Transverse colon (tissue), 4 donors: ENCODE measurements at regions not wholly inside any gene's neighbourhood (a gene's known extent, or its start where the extent isn't known, plus 50 kb on each side); places are given as distances from the start of the nearest gene placed in this dataset.

Source experiments
- DNase-seq: peaks from one replicate; pipeline ENCODE4 v3.0.0-alpha.2; 2019
- H3K27ac ChIP-seq, 4 donors: fragments of 200-600 bp; sonication (generic); 2 replicates each; pipeline ENCODE4 v1.5.1; 2016 to 2018; ENCODE audit warnings: inconsistent platforms in 4 of 4
- H3K27me3 ChIP-seq: fragments of 200-600 bp; sonication (generic); 2 replicates; pipeline ENCODE4 v1.5.1; 2017; ENCODE audit warnings: inconsistent platforms
- H3K36me3 ChIP-seq, 4 donors: fragments of 200-600 bp; sonication (generic); 2 replicates each; pipeline ENCODE4 v1.5.1; 2017 to 2019; ENCODE audit warnings: inconsistent platforms in 4 of 4
- H3K4me1 ChIP-seq, 4 donors: fragments of 200-600 bp; sonication (generic); 2 replicates each; pipeline ENCODE4 v1.5.1; 2017 to 2020; ENCODE audit warnings: inconsistent platforms in 4 of 4
- H3K4me3 ChIP-seq, 4 donors: fragments of 200-600 bp; sonication (generic); 1 replicate in 1 of 4; 2 replicates in 3 of 4; pipeline versions ENCODE4 v1.5.1 to v1.6.1; 2017 to 2019; ENCODE audit warnings: inconsistent platforms in 4 of 4
- H3K9me3 ChIP-seq, 2 donors: fragments of 200-600 bp; sonication (generic); 2 replicates each; pipeline ENCODE4 v1.5.1; 2017 to 2019; ENCODE audit warnings: inconsistent platforms in 2 of 2
- EP300 ChIP-seq: sonication (generic); formaldehyde crosslinking; IDR thresholded peaks from one replicate; pipeline ENCODE4 v1.6.1; 2017; ENCODE audit warnings: antibody characterized with exemption, low read depth
- POLR2A ChIP-seq: fragments of 450-650 bp; IDR thresholded peaks from one replicate; pipeline ENCODE4 v1.6.1; 2016; ENCODE audit warnings: antibody characterized with exemption, mild to moderate bottlenecking, moderate library complexity
- POLR2AphosphoS5 ChIP-seq, 3 donors: sonication (generic); formaldehyde crosslinking; IDR thresholded peaks; one replicate each; pipeline ENCODE4 v1.6.1; 2016; ENCODE audit warnings: antibody characterized with exemption in 3 of 3
- WGBS, 2 donors: methylation state at CpG; one replicate each; pipeline ENCODE4 v1.1.5; 2018; ENCODE audit warnings: low coverage in 1 of 2; 5-methylcytosine and 5-hydroxymethylcytosine counted together
- in situ Hi-C, 4 donors: fragments of 200-750 bp; cut with MboI; loops; one replicate each; pipeline versions ENCODE4 v1.15.0 to v1.15.1; 2017; ENCODE audit warnings: low sequenced_read_pairs in 3 of 4, low pct_ligation_motif_present in 1 of 4, low pct_unique_long_range_greater_than_20kb in 1 of 4
- intact Hi-C: fragments of 100-400 bp; cut with DNase I; formaldehyde crosslinking; loops from one replicate; pipeline ENCODE4 v1.15.1; 2023; ENCODE audit warnings: low total_unique reads
- TF ChIP-seq, protein P1 (sequence below), 5 experiments: fragments of 200-600 bp in 3 of 5; fragments of 450-650 bp in 2 of 5; sonication (generic) in 3 of 5; IDR thresholded peaks; 1 replicate in 2 of 5; 2 replicates in 3 of 5; pipeline ENCODE4 v1.5.1; 2016 to 2017; ENCODE audit warnings: antibody characterized with exemption in 5 of 5, inconsistent platforms in 3 of 5, mild to moderate bottlenecking in 2 of 5, moderate library complexity in 1 of 5

DNA sequence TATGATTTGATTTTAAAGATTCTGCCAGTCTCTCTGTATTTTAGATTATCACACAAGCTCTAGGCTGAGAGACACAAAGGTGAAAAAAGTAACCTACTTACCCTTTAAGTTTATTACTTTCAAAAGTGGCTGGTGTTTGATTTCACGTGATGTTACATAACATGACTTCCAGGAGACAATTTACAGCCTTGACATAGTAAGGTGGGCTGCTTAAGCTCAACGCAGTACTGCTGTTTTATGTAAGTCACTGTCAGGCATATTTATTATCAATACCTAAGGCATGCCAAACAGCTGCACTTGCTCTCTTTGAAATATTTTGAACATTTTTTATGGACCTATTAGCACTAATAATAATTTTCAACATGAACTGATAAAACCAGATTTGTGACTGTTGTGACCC is 451.5 kb upstream of the FAM241A start:
- H3K27me3 ChIP-seq: no peaks in the 10 kb centered on the region
- no peaks in the 10 kb centered on the region for H3K36me3 ChIP-seq
- intact Hi-C loops: no loop called here
- H3K9me3 ChIP-seq: no peaks in the 10 kb centered on the region
- no peak overlapping the region for H3K27ac ChIP-seq
- TF ChIP-seq POLR2A (no peak), POLR2AphosphoS5 (IDR thresholded peaks at IDR 0.05) (peak; percentile 25 to 89 (median 76))
- H3K4me3 ChIP-seq: no peak overlapping the region
- DNase-seq: no peak
- in situ Hi-C loops: loop anchor here in 1 of 4 donors (25.0 kb wide), 1 partner anchor 94 kb away; no protein-coding TSS in a partner anchor
- WGBS, 2 donors: 28 to 45% methylated on average over 2 of the region's 2 CpGs
- H3K4me1 ChIP-seq: peaks cover 0 to 6% (median 0%) of the 10 kb centered on the region in 4 donors

DNA sequence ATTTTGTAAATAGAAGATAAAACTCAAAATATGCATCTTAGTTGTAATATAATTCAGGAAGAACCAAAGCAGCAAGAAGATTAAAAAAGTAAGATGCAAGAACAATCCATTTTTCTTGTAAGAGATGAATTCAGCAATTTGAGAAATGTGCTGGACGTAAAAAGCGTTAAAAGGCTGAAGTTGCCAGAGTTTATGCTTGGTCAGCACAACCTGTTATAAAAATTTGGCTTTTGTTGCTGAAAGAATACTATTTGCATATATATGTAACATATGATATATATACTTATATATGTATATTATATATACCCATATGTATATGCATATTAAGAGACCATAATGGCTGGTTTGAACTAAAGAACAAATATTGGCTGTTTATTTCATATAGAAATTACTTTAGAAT is 449.6 kb upstream of the FAM241A start:
- no peak overlapping the region for H3K27ac ChIP-seq
- DNase-seq: no peak
- no peaks in the 10 kb centered on the region for H3K9me3 ChIP-seq
- 86 to 94% methylated on average over 2 of the region's 2 CpGs for WGBS, 2 donors
- TF ChIP-seq POLR2A (no peak), EP300 (no peak)
- TF ChIP-seq, protein P1, sequence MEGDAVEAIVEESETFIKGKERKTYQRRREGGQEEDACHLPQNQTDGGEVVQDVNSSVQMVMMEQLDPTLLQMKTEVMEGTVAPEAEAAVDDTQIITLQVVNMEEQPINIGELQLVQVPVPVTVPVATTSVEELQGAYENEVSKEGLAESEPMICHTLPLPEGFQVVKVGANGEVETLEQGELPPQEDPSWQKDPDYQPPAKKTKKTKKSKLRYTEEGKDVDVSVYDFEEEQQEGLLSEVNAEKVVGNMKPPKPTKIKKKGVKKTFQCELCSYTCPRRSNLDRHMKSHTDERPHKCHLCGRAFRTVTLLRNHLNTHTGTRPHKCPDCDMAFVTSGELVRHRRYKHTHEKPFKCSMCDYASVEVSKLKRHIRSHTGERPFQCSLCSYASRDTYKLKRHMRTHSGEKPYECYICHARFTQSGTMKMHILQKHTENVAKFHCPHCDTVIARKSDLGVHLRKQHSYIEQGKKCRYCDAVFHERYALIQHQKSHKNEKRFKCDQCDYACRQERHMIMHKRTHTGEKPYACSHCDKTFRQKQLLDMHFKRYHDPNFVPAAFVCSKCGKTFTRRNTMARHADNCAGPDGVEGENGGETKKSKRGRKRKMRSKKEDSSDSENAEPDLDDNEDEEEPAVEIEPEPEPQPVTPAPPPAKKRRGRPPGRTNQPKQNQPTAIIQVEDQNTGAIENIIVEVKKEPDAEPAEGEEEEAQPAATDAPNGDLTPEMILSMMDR (IDR thresholded peaks at IDR 0.05): no peak
- no peak overlapping the region for H3K4me3 ChIP-seq
- no peaks in the 10 kb centered on the region for H3K27me3 ChIP-seq
- no peaks in the 10 kb centered on the region for H3K36me3 ChIP-seq
- intact Hi-C loops (no loop called here), in situ Hi-C loops (loop anchor here in 1 of 4 donors (25.0 kb wide), 1 partner anchor 92 kb away; no protein-coding TSS in a partner anchor)
- H3K4me1 ChIP-seq: no peaks in the 10 kb centered on the region

DNA sequence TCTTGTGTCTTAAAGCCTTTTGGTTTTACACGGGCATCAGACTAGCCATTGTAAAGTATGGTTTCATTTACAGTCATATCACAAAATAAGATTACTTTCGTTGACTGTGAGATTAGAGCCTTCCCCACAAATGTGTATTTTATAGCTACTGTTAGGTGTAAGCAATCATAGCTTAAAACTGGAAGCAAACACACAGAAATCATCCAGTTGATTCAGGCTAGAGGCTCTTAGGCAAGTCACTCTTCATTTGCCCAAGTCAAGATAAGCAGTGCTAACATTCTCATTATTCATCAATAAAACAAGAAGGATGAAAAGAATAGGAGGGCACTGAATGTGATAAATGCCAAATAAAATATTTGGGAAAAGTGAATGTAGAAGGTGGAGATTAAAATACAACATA is 448.7 kb upstream of the FAM241A start:
- in situ Hi-C loops (loop anchor here in 1 of 4 donors (25.0 kb wide), 1 partner anchor 91 kb away; no protein-coding TSS in a partner anchor), intact Hi-C loops (no loop called here)
- Histone ChIP-seq H3K27ac (no peak overlapping the region), H3K27me3 (no peaks in the 10 kb centered on the region), H3K4me1 (no peaks in the 10 kb centered on the region), H3K9me3 (no peaks in the 10 kb centered on the region), H3K4me3 (no peak overlapping the region), H3K36me3 (no peaks in the 10 kb centered on the region)
- 0 to 23% methylated on average over 2 of the region's 2 CpGs for WGBS, 2 donors
- no peak for DNase-seq
- TF ChIP-seq POLR2AphosphoS5 (IDR thresholded peaks at IDR 0.05) (no peak), EP300 (no peak), POLR2A (no peak)
- TF ChIP-seq, protein P1 (IDR thresholded peaks at IDR 0.05): no peak

DNA sequence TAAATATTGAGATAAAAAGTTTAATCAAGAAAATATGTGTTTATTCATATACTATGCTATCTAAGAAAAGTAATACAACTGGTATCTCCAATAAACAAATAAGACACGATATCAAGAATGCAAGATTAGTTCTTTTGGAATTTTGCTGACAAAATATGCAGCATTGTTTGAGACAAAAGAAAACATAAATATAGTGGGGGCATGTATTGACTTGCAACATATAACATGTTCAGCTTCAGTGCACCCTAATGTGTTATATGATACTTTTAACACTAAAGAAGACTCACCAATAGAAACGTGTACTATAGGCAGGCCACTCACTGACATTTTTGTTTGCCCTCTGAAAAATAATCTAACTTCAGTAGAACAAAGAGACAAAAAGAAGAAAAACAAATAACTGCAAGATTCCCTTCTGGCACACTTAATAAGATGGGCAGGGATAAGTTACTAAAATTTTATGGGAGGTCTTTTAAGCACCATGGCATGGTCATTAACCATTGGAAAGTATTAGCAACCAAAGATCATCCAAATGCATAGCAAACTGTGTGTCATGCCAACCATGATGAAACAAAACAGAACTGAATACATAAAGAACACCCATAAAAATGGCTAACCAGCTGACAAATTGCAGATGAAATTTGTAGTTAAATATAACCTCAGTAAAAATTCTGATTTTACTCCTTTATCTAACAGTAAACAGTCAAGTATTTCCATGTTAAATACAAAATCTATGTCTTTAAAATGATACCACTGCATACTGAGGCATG is 447.9 kb upstream of the FAM241A start:
- H3K4me1 ChIP-seq: no peaks in the 10 kb centered on the region
- in situ Hi-C loops: loop anchor here in 1 of 4 donors (25.0 kb wide), 1 partner anchor 90 kb away; no protein-coding TSS in a partner anchor
- no peak for DNase-seq
- TF ChIP-seq EP300: no peak
- TF ChIP-seq, protein P1 (IDR thresholded peaks at IDR 0.05): no peak
- intact Hi-C loops: no loop called here
- H3K9me3 ChIP-seq: no peaks in the 10 kb centered on the region
- H3K27me3 ChIP-seq: no peaks in the 10 kb centered on the region
- no peaks in the 10 kb centered on the region for H3K36me3 ChIP-seq
- 40 to 55% methylated on average over 2 of the region's 2 CpGs for WGBS, 2 donors
- H3K27ac ChIP-seq: peak overlapping the region in 1 of 4 donors; percentile 9
- H3K4me3 ChIP-seq: no peak overlapping the region

DNA sequence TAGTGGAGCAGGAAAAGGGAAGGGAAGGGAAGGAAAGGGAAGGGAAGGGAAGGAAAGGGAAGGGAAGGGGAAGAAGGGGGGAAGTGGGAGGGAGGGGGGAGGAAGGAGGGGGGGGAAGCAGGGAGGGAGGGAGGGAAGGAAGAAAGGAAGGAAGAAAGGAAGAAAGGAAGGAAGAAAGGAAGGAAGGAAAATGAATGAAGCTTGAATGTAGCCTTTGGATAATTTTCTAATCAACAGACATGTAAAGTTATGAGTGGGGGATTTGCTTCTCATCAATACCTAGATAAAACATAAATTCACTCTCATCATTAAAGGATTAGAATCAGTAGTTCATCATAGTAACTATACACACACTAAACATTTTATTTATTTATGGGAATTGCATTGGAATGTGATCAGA is 446.9 kb upstream of the FAM241A start:
- TF ChIP-seq POLR2AphosphoS5 (IDR thresholded peaks at IDR 0.05) (no peak), EP300 (no peak), POLR2A (no peak)
- TF ChIP-seq, protein P1 (IDR thresholded peaks at IDR 0.05): no peak
- no peak overlapping the region for H3K27ac ChIP-seq
- H3K27me3 ChIP-seq: no peaks in the 10 kb centered on the region
- H3K4me1 ChIP-seq: no peaks in the 10 kb centered on the region
- no peaks in the 10 kb centered on the region for H3K36me3 ChIP-seq
- DNase-seq: no peak
- no peaks in the 10 kb centered on the region for H3K9me3 ChIP-seq
- H3K4me3 ChIP-seq: no peak overlapping the region
- intact Hi-C loops (no loop called here), in situ Hi-C loops (loop anchor here in 1 of 4 donors (25.0 kb wide), 1 partner anchor 89 kb away; no protein-coding TSS in a partner anchor)
